ENCODE measurements at regions not wholly inside any gene's neighbourhood (a gene's known extent, or its start where the extent isn't known, plus 50 kb on each side); places are given as distances from the start of the nearest gene placed in this dataset.

GRCh38 chr13:80100636-80101035 lies 240.3 kb downstream of the SPRY2 start:
- TF ChIP-seq, protein P1, sequence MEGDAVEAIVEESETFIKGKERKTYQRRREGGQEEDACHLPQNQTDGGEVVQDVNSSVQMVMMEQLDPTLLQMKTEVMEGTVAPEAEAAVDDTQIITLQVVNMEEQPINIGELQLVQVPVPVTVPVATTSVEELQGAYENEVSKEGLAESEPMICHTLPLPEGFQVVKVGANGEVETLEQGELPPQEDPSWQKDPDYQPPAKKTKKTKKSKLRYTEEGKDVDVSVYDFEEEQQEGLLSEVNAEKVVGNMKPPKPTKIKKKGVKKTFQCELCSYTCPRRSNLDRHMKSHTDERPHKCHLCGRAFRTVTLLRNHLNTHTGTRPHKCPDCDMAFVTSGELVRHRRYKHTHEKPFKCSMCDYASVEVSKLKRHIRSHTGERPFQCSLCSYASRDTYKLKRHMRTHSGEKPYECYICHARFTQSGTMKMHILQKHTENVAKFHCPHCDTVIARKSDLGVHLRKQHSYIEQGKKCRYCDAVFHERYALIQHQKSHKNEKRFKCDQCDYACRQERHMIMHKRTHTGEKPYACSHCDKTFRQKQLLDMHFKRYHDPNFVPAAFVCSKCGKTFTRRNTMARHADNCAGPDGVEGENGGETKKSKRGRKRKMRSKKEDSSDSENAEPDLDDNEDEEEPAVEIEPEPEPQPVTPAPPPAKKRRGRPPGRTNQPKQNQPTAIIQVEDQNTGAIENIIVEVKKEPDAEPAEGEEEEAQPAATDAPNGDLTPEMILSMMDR (optimal IDR thresholded peaks at IDR 0.05 in 1 of 3, IDR thresholded peaks at IDR 0.05 in 1 of 3, conservative IDR thresholded peaks at IDR 0.05 in 1 of 3; ENCODE audit: extremely low read depth in 1 of 3, insufficient read depth in 2 of 3, low read length in 3 of 3): no peak
- no peak for TF ChIP-seq EZH2 (IDR thresholded peaks at IDR 0.05; ENCODE audit: low read length)

Measured in keratinocyte (primary cell).